AG04450 (cell line): ENCODE measurements at regions not wholly inside any gene's neighbourhood (a gene's known extent, or its start where the extent isn't known, plus 50 kb on each side); places are given as distances from the start of the nearest gene placed in this dataset.
A peak's percentile ranks its signal among the peaks of the same experiment; 100 is the strongest.

Experiments
- CTCF ChIA-PET: fragments of 300-600, 350-600 bp; formaldehyde crosslinking; extraction: SDS; loops from one replicate; lab custom pipeline; 2022; ENCODE audit warnings: antibody characterized with exemption, inconsistent platforms; lab: Charles Lee
- POLR2A ChIA-PET: fragments of 350-600 bp; formaldehyde crosslinking; extraction: SDS; loops from one replicate; lab custom pipeline; 2021; ENCODE audit warnings: antibody characterized with exemption, inconsistent platforms; lab: Yijun Ruan, JAX
- DNase-seq: peaks from one replicate; pipeline ENCODE4 v3.0.0-alpha.2; 2011; ENCODE audit warnings: low read depth, low spot score
- H3K27ac ChIP-seq: one replicate; pipeline ENCODE4 v1.5.1; 2012; ENCODE audit warnings: low read depth, low read length, control low read depth
- H3K27me3 ChIP-seq: one replicate; pipeline ENCODE4 v1.6.0; 2012; ENCODE audit warnings: low read length; ENCODE audit not compliant: control insufficient read depth, insufficient read depth
- H3K4me3 ChIP-seq: 2 replicates; pipeline ENCODE4 v1.5.1; 2011; ENCODE audit warnings: mild to moderate bottlenecking, low read depth, low read length, control low read depth
- H3K9me3 ChIP-seq: 2 replicates; pipeline ENCODE4 v1.5.1; 2012; ENCODE audit warnings: low read length; ENCODE audit not compliant: control insufficient read depth, insufficient read depth
- TF ChIP-seq, protein P1 (sequence below): IDR thresholded peaks from 2 replicates; pipeline ENCODE4 v1.5.1; 2011; ENCODE audit warnings: low read depth, low read length, control low read depth, inconsistent platforms

DNA sequence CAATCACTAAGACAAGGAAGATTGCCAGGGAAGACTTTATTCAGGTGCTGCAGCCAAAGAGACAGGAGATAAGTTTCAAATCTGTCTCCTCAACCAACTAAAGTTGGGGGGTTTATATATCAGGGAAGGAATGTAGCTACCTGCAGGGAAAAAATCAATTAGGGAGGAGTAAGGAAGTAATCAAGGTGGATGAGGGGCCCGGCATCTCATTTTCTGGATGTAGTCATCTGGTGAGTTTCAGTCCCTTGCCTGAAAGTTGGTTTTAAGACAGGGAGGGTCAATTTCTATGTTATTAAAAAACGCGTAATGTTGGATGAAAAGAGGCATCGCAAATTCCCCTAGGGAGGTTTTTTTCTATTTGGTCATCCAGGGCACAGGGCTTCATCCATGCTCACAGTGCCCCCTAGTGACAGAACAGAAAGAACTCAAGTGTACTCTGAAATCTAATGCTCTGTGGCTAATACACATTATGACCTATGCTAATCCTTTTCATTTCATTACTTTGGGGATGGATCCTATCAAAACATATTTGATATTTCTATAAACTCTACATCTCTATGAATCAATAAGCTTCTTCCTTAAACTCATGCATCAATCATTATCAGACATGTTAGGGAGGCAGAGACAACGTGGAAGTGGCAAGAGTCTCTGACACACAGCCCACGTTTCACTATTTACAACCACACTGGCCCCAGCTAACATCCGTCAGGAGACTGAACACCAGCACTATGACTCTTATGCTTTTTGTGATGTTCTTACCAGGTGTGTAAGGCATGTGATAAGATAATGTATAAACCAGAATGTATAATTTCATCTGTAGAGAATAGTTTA, 1577.0 kb upstream of the TENM3 start:
- TF ChIP-seq, protein P1, sequence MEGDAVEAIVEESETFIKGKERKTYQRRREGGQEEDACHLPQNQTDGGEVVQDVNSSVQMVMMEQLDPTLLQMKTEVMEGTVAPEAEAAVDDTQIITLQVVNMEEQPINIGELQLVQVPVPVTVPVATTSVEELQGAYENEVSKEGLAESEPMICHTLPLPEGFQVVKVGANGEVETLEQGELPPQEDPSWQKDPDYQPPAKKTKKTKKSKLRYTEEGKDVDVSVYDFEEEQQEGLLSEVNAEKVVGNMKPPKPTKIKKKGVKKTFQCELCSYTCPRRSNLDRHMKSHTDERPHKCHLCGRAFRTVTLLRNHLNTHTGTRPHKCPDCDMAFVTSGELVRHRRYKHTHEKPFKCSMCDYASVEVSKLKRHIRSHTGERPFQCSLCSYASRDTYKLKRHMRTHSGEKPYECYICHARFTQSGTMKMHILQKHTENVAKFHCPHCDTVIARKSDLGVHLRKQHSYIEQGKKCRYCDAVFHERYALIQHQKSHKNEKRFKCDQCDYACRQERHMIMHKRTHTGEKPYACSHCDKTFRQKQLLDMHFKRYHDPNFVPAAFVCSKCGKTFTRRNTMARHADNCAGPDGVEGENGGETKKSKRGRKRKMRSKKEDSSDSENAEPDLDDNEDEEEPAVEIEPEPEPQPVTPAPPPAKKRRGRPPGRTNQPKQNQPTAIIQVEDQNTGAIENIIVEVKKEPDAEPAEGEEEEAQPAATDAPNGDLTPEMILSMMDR, result peak; percentile 71
- POLR2A ChIA-PET, result no interaction called here
- Histone ChIP-seq H3K9me3 (no peaks in the 10 kb centered on the region), H3K27me3 (no peaks in the 10 kb centered on the region), H3K4me3 (no peak overlapping the region), H3K27ac (no peak overlapping the region)
- peak; percentile 10 for DNase-seq
- CTCF ChIA-PET, result interaction anchor here (0.5 to 4.5 kb wide), 56 partner anchors 8 to 1203 kb away, joined by 3 to 65 read pairs (median 4); no protein-coding TSS in a partner anchor

DNA sequence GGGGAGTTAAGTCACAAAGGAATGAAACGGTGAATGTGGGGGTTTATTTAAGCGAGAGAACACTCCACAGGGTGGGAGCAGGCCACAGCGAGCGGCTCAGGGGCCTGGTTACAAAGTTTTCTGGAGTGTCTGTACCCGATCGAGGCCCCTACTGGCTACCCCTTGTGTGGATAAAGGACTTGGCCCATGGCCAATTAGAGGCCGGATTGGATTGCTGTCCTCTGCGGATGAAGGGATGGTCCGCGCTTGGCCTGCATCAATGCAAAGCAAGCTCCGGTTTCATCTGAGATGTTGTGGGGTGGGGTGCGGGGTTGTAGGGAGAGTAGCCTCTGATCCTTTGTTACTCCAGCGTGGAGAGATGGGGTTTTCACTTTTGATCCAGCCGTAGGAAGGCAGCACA, 1574.5 kb upstream of the TENM3 start:
- CTCF ChIA-PET, result interaction anchor here (1.0 kb wide), 1 partner anchor 171 kb away, joined by 4 read pairs; no protein-coding TSS in a partner anchor

DNA sequence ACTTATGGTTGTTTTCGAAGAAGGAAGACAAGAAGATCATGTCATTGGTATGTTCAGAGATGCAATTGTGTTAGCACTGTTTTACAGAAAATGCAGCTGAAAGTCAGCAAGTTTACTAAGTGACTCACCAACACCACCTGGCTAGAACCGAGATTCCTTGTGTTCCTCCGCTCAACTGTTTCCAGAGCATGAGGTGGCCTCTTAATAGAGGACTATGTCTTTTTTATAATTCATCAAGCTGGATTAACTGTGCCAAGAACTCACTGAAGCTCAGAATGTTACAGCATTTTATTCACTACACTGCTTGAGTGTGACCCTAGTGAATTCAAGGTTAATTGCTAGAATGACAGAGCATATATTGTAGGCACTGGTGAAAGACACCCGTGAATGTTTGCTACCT, 1573.5 kb upstream of the TENM3 start:
- ChIA-PET POLR2A (no interaction called here), CTCF (no interaction called here)
- DNase-seq, result no peak
- Histone ChIP-seq H3K27ac (no peak overlapping the region), H3K4me3 (no peak overlapping the region), H3K9me3 (no peaks in the 10 kb centered on the region), H3K27me3 (no peaks in the 10 kb centered on the region)
- TF ChIP-seq, protein P1, result no peak

More for the DNA sequence above, 1574.5 kb upstream of the TENM3 start:
- TF ChIP-seq, protein P1, result no peak
- Histone ChIP-seq H3K9me3 (no peaks in the 10 kb centered on the region), H3K4me3 (no peak overlapping the region), H3K27me3 (no peaks in the 10 kb centered on the region), H3K27ac (no peak overlapping the region)
- no peak for DNase-seq
- POLR2A ChIA-PET, result no interaction called here

DNA sequence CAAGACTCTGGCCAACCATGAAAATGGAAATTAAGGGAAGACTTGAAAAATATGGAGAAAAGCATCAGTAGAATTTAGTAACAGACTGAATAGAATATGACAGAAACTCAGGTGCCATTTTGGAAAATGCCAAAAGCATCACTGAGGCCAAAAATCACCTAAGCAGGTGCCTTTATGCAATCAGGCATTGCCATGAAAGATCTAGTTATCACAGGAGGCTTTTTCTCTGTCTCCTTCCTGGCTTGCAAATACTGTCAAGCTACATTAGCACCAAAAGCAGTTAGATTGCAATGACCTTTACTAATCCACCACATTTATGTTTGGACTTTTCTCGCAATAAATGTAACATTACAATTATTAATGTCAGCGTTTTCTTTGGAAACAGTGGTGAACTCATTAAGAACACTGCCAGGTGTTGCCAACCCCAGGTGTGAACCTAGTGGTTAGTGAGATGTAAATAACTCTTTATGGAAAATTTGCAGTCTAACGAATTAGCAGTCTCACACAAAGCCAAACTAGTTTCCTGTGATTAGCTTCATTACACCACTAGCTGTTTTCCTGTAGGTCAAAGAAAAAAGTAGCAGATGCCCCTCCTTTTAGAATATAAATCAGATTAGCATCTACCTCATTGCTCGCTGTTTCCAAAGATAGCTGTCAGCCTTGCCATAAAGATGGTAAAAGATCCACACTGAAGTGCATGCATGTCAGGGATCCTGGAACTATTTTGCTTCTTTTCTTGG, 1568.4 kb upstream of the TENM3 start:
- TF ChIP-seq, protein P1, result no peak
- CTCF ChIA-PET, result interaction anchor here (4.3 kb wide), 1 partner anchor 9 kb away, joined by 26 read pairs; no protein-coding TSS in a partner anchor
- Histone ChIP-seq H3K4me3 (no peak overlapping the region), H3K27ac (no peak overlapping the region), H3K9me3 (no peaks in the 10 kb centered on the region), H3K27me3 (no peaks in the 10 kb centered on the region)
- POLR2A ChIA-PET, result no interaction called here
- no peak for DNase-seq

DNA sequence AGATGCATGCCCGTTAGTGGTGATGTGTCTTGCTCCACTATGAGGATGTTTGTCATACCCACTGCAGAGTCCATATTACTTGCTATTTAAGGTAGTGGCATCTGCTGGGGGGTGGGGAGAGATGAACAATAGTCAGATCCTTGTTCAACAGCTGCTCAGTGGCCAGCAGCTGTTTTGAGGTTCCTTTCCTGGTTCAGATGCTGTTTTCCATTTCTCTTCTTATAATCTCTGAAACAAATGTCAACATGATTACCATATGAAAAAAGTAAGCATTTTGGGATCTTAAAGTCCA, 1567.9 kb upstream of the TENM3 start:
- ChIA-PET POLR2A (no interaction called here), CTCF (interaction anchor here (4.3 kb wide), 1 partner anchor 10 kb away, joined by 26 read pairs; no protein-coding TSS in a partner anchor)
- DNase-seq, result no peak

More for the DNA sequence above, 1567.9 kb upstream of the TENM3 start:
- Histone ChIP-seq H3K9me3 (no peaks in the 10 kb centered on the region), H3K27ac (no peak overlapping the region), H3K4me3 (no peak overlapping the region), H3K27me3 (no peaks in the 10 kb centered on the region)
- TF ChIP-seq, protein P1, result no peak
